Endothelial cell of umbilical vein (primary cell): ENCODE measurements at regions not wholly inside any gene's neighbourhood (a gene's known extent, or its start where the extent isn't known, plus 50 kb on each side); places are given as distances from the start of the nearest gene placed in this dataset.

Experiments used
- CTCF ChIP-seq, 2 donors: IDR thresholded peaks; 1 replicate in 1 of 2; 2 replicates in 1 of 2; pipeline ENCODE4 v1.5.1; 2011; ENCODE audit warnings: low read length in 2 of 2, mild to moderate bottlenecking in 2 of 2, moderate library complexity in 2 of 2, control low read depth in 1 of 2, inconsistent platforms in 1 of 2, low read depth in 1 of 2; ENCODE audit not compliant: insufficient read depth in 1 of 2; ENCODE audit errors: extremely low read depth in 1 of 2
- EZH2 ChIP-seq: IDR thresholded peaks from 2 replicates; pipeline ENCODE4 v1.6.1; 2012; ENCODE audit warnings: borderline replicate concordance, low read depth, mild to moderate bottlenecking, moderate library complexity, low read length, inconsistent platforms; ENCODE audit not compliant: severe bottlenecking
- JUN ChIP-seq: IDR thresholded peaks from 2 replicates; pipeline ENCODE4 v1.6.1; 2011; ENCODE audit warnings: borderline replicate concordance, low read depth; ENCODE audit not compliant: insufficient read length, insufficient read depth
- MAX ChIP-seq: IDR thresholded peaks from 2 replicates; pipeline ENCODE4 v1.6.1; 2011; ENCODE audit not compliant: insufficient read depth, insufficient read length
- POLR2A ChIP-seq: IDR thresholded peaks from 2 replicates; pipeline ENCODE4 v1.6.1; 2012; ENCODE audit warnings: low read depth, mild to moderate bottlenecking, control low read depth, low read length
- POLR2AphosphoS5 ChIP-seq: IDR thresholded peaks from 2 replicates; pipeline ENCODE4 v1.6.1; 2012; ENCODE audit warnings: low read depth, mild to moderate bottlenecking, control low read depth, low read length, moderate library complexity; ENCODE audit not compliant: insufficient read depth

- TF ChIP-seq EZH2: no peak
- no peak for TF ChIP-seq CTCF (IDR thresholded peaks at IDR 0.05; ENCODE audit: extremely low read depth in 1 of 2, insufficient read depth in 1 of 2, low read depth in 1 of 2, low read length in 2 of 2)
- no peak for TF ChIP-seq POLR2AphosphoS5
- no peak for TF ChIP-seq POLR2A
- TF ChIP-seq MAX: no peak
- TF ChIP-seq JUN: no peak
Observed at GRCh38 chrX:44415639-44416386, 72.3 kb upstream of the EFHC2 start.
